AG20443 (cell line): ENCODE measurements at regions not wholly inside any gene's neighbourhood (a gene's known extent, or its start where the extent isn't known, plus 50 kb on each side); places are given as distances from the start of the nearest gene placed in this dataset.
"Not testable (repeated sequence)": the region's sequence is repeated elsewhere in the genome, so short reads cannot be mapped to it uniquely, and the experiment has no call there.

Experiments used
- DNase-seq: peaks from one replicate; pipeline ENCODE4 v3.0.0; 2012; ENCODE audit warnings: low spot score, mixed read lengths

DNA sequence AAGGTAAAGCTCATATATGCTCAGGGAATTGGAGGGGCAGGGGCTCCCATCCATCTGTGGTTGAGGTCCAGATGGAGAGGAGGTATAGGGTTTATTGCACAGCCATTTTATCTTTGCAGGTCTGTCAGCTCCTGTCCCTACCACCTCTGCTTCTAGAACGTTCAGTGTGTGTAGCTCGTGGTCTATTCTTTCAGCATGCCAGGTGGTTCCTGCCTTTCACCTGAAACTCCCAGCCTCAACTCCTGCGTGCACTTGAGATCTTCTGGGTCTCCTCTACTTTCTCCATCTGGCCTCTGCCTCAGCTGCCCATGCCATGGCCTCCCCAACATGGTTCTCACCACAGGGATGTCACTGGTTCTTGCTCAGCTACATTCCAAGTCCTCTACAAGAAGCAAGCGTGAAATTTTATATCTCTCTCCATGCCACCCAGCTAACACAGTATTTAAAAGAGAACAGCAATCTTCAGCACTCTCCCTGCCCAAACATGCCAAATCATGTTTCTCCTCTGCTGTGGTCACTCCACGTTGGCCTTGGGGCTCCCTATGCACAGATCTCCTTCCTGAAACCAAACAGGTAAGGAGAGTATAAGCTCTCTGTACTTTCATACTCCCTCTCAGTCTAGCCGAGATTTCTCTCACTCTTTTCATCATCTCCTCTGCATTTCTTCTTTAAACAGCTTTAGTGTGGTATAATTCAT, 157.8 kb upstream of the TRPC6 start:
- no peak for DNase-seq

DNA sequence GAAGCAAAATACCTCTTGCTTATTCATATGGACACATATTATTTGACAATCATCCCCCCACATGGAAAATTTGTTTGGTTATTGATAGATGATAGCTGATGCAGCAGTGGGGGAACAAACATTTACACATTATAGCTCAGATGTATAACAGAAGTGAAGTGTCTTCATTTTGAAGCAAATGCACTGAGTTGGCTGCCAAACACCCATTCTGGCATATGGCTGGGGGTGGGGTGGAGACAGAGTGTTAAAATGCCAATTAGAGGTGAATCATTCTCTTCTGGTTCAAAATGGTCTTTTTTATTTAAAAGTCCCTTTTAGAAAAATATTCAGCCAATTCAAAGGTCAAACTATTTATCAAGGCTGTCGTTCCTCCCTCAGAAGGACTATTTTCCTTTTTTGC, 157.3 kb upstream of the TRPC6 start:
- no peak for DNase-seq

DNA sequence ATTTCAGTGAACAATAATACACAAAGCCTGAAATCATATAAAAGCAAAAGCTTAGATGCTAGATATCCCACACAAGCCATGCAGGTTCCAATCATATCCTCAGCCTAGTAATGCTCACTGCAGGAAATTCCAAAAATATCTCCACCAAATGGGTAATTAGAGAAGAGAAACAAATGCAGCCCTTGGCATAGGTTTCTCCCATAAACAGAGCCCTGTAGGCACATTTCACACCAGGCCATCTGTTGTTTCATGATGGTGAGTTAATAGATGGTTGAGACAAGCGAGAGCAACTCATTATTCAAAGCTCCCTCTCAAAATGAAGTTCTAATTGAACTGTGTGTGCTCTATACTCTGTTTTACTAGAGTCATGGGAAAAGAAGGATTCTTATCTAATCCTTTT, 154.6 kb upstream of the TRPC6 start:
- no peak for DNase-seq

DNA sequence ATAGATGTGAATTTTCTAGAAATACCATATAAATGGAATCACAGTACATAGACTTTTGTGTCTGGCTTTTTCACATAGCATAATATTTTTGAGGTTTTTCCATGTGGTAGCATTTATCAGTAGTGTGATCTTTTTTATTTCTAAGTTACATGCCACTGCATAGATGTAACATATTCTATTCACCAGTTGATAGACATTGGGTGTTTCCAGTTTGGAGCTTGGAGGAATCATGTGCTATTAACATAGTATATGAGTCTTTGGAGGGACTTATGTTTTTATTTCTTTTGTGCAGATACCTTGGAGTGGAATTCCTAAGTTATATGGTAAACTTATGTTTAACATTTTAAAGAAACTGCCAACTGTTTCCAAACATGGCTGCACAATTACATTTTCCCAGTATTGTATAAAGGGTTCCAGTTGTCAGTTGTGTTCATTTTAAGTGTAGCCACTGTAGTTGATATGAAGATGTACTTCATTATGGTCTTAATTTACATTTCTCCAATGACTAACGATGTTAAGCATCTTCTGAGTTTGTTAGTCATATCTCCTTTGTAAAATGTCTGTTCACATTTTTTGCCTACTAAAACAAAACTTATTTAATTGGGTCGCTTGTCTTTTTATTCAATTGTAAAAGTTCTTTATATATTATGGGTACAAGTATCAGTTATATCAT, 145.7 kb upstream of the TRPC6 start:
- no peak for DNase-seq

DNA sequence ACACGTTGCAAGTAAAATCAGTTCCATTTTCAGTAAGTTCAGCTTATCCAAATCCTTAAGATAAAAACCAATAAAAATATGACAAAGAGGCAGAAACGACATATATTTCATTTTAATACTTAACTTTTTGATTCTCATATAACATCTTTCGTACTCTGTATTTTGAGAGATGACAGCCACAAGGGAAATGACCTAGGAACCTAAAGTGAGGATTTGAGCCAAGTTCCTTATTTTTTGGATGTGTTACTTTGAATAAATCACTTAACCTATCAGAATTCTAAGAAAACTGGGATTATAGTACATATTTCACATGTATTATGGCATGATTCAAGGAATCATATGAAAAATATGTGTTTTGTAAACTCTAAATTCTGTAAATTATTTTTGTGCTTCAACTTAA, 143.6 kb upstream of the TRPC6 start:
- DNase-seq, result no peak

DNA sequence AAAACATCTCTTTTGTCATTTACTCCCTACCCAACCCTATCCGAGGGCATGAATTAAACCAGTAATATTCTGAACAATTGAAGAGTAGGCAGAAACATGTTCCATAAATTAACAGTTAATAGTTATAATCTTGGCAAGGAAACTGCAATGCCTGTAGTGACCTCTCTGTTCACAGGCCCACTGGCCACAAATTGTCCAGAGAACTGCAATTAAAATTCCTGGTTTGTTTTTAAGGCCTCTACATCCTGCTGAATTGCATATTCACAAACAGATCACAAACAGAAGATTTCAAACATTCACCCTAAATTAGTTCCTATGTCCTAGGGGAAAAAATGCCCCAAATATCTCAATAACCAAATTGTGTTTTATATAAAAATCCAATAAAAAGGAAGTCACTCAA, 143.2 kb upstream of the TRPC6 start:
- DNase-seq, result no peak

DNA sequence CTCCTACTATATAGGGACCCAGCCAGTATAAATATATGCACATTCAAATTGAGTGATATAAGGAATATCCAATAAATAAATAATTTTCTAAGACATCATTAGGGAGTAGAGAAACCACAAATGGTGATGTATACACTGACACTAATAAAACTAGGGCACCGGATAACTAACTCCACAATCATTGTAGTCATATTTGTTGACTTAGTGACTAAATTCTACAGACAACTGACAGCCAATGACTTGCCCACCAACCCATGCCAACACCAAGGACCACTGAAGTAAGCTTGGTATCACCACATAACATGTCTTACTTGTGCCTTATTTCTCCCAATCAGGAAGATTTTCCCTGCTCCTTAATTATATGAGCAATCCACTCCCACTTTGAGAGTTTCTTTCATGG, 139.6 kb upstream of the TRPC6 start:
- no peak for DNase-seq

DNA sequence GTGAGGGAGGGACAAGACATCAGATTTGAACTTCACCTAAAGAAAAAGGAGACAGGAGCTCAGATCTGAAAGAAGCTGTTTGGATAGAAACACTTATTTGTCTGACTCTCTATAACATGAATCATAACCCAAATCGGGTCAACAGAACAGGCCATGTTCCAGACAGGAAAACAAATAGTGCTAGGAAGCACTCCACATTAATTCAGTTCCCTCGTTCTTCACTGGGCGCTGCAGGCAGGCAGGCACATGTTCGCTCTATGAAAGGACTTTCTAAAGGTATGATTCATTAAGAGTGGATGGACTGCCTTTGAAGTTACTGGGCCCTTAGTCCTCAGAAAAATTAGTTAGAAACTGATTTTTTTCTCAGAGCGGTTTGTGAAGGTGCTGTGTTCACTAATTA, 137.5 kb upstream of the TRPC6 start:
- no peak for DNase-seq

DNA sequence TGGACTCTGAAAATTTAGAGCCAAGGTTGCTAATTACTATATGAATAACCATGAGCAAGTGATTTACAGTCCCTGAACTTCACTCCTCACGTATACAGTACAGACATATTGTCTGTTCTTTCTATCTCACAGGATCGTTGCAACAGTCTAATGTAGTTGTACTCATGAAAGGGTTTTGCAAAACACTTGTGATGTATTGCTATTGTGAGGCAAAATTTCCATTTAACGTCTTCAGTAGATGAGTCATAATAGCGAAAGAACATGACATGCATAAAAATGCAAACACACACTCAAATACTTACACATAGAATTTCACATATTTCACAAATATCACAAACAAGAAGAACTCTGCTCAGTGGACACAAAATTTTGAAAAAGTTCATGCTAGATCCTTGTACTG, 134.6 kb upstream of the TRPC6 start:
- DNase-seq, result no peak

DNA sequence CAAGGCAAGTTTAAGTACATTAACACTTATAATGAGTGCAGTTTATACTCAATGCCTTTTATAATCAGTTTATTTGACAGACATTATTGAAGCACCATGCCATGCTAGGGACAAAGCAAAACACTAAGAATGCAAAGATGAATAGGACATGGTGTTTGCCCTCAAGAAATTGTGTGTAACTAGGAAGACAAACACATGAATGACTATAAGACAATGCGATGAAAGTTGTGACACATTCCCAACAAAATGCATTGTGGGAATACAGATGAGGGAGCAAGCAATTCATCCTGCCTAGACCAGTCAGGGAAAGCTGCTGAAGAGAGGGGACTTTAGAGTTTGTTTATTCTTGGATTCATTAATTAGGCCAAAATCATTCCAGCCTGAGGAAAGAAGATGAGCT, 133.8 kb upstream of the TRPC6 start:
- no peak for DNase-seq

DNA sequence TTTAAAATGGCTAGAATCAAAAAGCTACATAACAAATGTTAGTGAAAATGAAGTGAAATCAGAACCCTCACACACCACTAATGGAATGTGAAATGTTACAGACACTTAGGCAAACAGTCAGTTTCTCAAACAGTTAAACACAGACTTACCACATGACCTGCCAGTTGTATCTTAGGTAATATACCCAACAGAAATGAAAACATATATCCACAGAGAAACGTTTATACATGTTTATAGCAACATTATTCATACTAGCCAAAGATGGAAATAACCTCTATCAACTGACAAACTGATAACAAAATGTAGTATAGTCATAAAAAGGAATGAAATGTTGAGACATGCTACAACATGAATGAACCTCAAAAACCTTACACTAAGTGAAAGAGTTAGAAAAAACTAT, 131.5 kb upstream of the TRPC6 start:
- no peak for DNase-seq

DNA sequence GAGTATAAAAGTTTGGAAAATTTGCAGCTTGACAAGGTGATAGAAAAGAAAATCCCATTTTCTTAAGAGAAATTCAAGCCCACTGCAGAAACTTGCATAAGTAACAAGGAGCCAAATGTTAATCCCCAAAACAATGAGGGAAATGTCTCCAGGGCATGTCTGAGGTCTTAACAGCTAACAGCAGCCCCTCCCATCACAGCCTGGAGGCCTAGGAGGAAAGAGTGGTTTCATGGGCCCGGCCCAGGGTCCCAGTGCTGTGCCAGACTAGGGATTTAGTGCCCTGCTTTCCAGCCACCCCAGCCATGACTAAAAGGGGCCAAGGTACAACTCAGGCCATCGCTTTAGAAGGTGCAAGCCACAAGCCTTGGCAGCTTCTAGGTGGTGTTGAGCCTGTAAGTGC, 123.7 kb upstream of the TRPC6 start:
- DNase-seq, result no peak

DNA sequence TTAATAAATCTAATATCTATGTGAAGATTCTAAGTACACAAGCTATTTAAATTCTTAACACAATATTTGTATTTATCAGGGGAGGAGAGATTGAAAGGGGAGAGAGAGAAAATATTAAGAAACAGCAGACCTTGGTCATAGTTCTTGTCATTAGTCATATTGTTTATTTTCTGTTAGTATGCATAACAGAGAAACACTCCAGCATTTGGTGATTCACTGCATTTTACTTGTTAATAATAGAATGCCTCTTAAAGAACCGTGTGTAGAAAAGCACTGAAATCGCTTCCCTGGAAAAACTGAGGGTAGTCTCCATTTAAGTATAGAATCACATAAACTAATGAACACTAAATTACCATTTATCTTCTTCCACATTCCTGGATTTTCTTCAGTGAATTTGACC, 122.7 kb upstream of the TRPC6 start:
- DNase-seq, result peak; percentile 53

DNA sequence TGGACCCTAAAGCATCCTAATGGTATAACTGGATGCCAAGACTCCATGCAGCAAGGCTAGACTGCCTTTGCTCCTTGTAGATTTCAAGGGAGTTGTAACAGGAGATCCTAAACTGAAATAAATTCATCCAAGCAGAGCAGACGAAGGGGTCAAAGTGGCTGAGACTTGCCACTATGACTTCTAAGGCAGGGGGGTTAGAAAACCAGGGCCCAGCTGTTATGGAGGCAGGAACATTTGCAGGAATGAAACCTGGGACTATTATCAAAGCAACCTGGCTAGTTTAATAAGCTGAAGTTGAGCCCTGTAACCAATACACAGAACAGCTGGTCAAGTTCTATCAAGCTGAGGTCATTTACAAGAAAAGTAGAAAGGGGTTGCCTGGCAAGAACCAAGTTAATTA, 122.2 kb upstream of the TRPC6 start:
- DNase-seq, result no peak

DNA sequence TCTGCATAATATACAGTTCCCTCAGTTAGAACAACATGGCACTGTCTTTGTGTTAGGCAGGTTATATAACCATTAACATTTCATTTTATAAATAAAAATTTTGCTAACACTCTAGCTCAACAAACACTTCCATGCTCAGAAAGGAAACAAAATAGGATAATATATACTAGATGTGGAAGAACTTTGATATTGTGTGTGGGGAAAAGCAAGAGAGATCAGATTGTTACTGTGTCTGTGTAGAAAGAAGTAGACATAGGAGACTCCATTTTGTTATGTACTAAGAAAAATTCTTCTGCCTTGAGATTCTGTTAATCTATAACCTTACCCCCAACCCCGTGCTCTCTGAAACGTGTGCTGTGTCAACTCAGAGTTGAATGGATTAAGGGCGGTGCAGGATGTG, 111.1 kb upstream of the TRPC6 start:
- DNase-seq, result not testable (repeated sequence)

DNA sequence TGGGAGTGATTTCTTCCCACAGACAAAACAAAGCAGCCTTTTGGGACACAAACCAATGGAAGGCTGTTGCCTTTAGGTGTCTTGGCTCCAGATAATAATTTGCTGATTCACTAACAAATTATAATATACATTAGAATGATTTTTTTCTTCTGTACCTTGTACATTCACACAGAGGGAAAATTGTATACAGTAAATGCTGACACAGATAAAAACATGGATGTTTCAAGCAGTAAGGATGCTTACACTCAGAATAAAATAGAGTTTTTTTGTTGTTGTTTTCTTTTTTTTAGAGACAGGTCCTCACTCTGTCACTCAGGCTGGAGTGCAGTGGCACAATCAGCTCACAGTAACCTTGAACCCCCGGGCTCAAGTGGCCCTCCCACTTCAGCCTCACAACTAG, 109.2 kb upstream of the TRPC6 start:
- no peak for DNase-seq

DNA sequence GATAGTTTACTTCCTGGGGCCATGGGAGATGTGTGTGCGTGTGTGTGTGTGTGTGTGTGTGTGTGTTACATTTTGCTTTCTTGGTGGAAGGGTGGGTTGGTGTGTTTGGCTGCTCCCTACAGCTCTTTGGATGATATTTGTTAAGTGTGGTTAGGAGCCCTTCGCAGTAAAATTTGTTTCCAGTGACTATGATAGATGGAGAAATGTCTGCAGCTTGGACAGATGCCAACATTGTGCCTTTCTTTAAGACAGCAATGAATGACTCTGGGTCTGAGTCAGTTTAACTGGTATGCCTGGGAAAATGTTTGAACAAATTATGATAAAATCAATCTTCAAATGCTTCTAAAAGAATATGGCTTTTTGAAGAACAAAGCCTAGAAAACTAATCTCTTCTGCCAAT, 102.7 kb upstream of the TRPC6 start:
- DNase-seq, result peak; percentile 32

DNA sequence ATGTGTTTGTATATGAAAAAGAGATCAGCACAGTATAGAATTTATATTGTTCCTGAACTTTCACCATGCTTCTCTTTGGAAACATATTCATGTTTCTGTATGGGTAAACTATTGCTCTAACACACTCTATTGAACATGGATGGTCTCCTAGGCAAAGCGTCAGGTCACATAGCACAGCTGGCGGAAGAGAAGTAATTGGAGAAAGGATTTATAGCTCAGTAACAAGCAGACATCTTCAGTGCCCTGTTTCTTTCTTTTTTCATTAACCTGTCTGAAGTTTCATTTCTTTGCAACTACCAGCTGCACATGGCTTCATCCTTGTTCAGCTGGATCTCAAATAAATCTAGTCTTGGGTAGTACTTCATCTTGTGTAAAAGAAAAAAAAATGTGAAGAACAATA, 84.4 kb upstream of the TRPC6 start:
- DNase-seq, result no peak

DNA sequence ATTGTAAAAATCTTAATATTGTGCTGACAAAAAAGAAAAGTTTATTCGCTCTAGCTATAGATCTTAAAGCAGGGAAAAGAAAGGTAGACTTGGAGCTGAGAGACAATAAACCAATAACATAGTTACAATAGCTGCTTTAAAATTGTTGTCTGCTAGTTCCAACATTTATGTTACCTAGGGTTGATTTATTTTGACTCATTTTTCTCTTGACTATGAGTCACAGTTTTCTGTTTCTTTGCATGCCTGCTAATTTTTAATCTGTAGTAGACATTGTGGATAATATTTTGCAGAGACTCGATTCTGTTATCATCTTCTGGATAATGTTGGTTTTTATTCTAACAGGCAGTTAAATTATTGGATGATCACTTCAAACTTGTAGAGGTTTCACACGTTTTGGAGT, 83.1 kb upstream of the TRPC6 start:
- no peak for DNase-seq

DNA sequence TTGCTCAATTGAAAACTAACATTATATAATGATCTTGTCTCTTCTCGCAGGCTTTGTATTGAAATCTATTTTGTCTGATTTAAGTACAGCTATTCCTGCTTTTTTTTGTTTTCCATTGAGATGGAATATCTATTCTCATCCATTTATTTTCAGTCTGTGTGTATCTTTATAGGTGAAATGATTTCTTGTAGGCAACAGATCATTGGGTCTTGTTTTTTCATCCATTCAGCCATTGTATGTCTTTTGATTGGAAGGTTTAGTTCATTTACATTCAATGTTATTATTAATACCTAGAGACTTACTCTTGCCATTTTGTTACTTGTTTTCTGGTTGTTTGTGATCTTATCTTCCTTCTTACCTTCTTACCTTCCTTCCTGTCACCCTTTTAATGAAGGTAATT, 77.8 kb upstream of the TRPC6 start:
- no peak for DNase-seq
